Ovary (tissue), 7 donors: ENCODE measurements at regions not wholly inside any gene's neighbourhood (a gene's known extent, or its start where the extent isn't known, plus 50 kb on each side); places are given as distances from the start of the nearest gene placed in this dataset.
"Not testable (repeated sequence)": the region's sequence is repeated elsewhere in the genome, so short reads cannot be mapped to it uniquely, and the experiment has no call there.

Source experiments
- DNase-seq, 5 donors: peaks; one replicate each; pipeline ENCODE4 v3.0.0-alpha.2; 2019 to 2020
- H3K27ac ChIP-seq, 2 donors: fragments of 200-600 bp; one replicate each; pipeline versions ENCODE4 v1.5.1 to v1.8.0; 2019 to 2022
- H3K27me3 ChIP-seq: fragments of 200-600 bp; one replicate; pipeline ENCODE4 v1.8.0; 2022
- H3K36me3 ChIP-seq: fragments of 200-600 bp; sonication (generic); one replicate; pipeline ENCODE4 v1.5.1; 2019
- H3K4me1 ChIP-seq: one replicate; pipeline ENCODE4 v1.8.1; 2013; ENCODE audit warnings: mild to moderate bottlenecking, moderate library complexity; ENCODE audit not compliant: insufficient read depth
- H3K4me3 ChIP-seq: fragments of 200-600 bp; sonication (generic); one replicate; pipeline ENCODE4 v1.5.1; 2017
- H3K9me3 ChIP-seq, 2 donors: fragments of 200-600 bp in 1 of 2; sonication (generic) in 1 of 2; one replicate each; pipeline versions ENCODE4 v1.5.1 to v1.8.1; 2013 to 2019; ENCODE audit warnings: mild to moderate bottlenecking in 1 of 2, moderate library complexity in 1 of 2
- EP300 ChIP-seq: sonication (generic); formaldehyde crosslinking; IDR thresholded peaks from one replicate; pipeline ENCODE4 v1.6.1; 2017; ENCODE audit warnings: antibody characterized with exemption
- POLR2A ChIP-seq: fragments of 450-650 bp; IDR thresholded peaks from one replicate; pipeline ENCODE4 v1.6.1; 2017; ENCODE audit warnings: antibody characterized with exemption, mild to moderate bottlenecking, moderate library complexity
- WGBS, 3 donors: extraction: QIAGEN DNeasy Blood & Tissue Kit in 1 of 3; methylation state at CpG; one replicate each; pipeline versions ENCODE4 v1.1.5 to v1.1.7; 2013 to 2017; 5-methylcytosine and 5-hydroxymethylcytosine counted together
- intact Hi-C, 4 donors: fragments of 100-400 bp; cut with DNase I; formaldehyde crosslinking; loops; one replicate each; pipeline versions ENCODE4 v1.11.0 to v1.15.1; 2022 to 2023
- TF ChIP-seq, protein P1 (sequence below), 3 donors: fragments of 450-650 bp in 2 of 3; fragments of 200-600 bp in 1 of 3; IDR thresholded peaks; one replicate each; pipeline versions ENCODE4 v1.5.1 to v1.8.0; 2016 to 2022; ENCODE audit warnings: antibody characterized with exemption in 3 of 3, mild to moderate bottlenecking in 1 of 3
- donor health status: DM: no; HTN: no; CAD: no; lungs with moderate emphysema.
- donor health status: DM: no; HTN: no; CAD: no.
- donor health status: Bipolar disorder and iron deficiency.
- donor health status: DM: no; HTN: no; CAD: no.
- donor health status: DM: yes; HTN: yes; CAD: no.

DNA sequence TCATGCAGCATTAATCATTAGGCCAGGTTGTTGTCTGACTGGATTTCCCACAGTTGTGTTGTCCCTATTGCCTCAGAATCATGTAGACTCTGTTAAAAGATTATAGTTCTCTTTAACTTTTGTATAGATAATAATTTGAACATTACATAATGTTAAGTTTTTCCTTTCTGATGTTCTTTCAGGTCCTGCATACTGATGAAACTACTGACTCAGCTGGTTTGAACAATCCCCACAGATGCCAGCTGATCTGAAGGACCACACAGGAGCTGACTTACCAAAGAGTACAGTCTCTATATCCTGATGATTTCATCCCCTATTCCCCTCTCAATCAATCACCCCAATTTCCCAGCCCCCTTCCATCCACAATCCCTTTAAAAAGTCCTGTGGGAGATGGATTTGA is 341.2 kb upstream of the MGAT4C start:
- TF ChIP-seq, protein P1, sequence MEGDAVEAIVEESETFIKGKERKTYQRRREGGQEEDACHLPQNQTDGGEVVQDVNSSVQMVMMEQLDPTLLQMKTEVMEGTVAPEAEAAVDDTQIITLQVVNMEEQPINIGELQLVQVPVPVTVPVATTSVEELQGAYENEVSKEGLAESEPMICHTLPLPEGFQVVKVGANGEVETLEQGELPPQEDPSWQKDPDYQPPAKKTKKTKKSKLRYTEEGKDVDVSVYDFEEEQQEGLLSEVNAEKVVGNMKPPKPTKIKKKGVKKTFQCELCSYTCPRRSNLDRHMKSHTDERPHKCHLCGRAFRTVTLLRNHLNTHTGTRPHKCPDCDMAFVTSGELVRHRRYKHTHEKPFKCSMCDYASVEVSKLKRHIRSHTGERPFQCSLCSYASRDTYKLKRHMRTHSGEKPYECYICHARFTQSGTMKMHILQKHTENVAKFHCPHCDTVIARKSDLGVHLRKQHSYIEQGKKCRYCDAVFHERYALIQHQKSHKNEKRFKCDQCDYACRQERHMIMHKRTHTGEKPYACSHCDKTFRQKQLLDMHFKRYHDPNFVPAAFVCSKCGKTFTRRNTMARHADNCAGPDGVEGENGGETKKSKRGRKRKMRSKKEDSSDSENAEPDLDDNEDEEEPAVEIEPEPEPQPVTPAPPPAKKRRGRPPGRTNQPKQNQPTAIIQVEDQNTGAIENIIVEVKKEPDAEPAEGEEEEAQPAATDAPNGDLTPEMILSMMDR (IDR thresholded peaks at IDR 0.05), result no peak
- no peak for TF ChIP-seq POLR2A
- TF ChIP-seq EP300, result no peak
- Histone ChIP-seq H3K27ac (no peak overlapping the region), H3K4me1 (no peaks in the 10 kb centered on the region), H3K36me3 (no peaks in the 10 kb centered on the region), H3K4me3 (no peak overlapping the region), H3K9me3 (no peaks in the 10 kb centered on the region), H3K27me3 (no peaks in the 10 kb centered on the region)
- intact Hi-C loops, result no loop called here
- DNase-seq, result no peak

DNA sequence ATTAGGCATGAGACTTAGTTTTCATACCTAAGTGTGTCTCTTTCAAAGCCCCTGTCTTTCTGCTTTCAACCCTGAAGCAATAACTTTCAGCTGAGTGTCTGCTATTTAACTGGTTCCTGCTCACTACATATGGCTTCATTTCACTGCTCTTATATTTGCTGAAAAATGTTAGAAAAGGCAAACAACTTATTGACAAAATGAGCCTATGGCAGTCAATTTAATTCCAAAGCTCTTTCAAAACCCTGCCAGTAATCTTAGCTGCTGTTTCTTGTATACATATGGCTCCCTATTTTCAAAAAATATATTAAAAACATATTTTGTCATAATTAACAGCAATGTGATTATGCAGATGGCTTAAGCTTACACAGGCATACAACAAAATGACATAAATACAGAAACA is 334.1 kb upstream of the MGAT4C start:
- TF ChIP-seq, protein P1 (IDR thresholded peaks at IDR 0.05), result no peak
- TF ChIP-seq POLR2A (no peak), EP300 (no peak)
- intact Hi-C loops, result no loop called here
- H3K27me3 ChIP-seq, result no peaks in the 10 kb centered on the region
- no peaks in the 10 kb centered on the region for H3K4me1 ChIP-seq
- no peak for DNase-seq
- H3K4me3 ChIP-seq, result no peak overlapping the region
- H3K9me3 ChIP-seq, result no peaks in the 10 kb centered on the region
- no peak overlapping the region for H3K27ac ChIP-seq
- no peaks in the 10 kb centered on the region for H3K36me3 ChIP-seq

DNA sequence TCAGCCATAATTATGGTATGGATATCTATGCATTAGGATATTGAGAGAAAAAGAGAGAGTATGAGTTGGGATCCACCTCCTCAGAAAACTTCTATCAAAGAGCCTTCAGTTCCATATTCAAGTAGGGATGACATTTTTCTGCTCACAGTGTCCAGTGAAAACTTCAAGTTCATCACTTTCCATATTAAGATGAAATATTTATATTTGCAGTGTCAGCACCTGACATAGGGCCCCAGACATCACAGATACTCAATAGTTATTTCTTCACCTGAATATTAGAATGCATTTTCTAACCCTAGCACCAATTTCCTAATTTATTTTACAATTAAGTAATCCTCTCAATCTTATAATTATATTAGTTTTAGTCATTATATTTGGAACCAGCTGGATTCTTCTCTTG is 318.0 kb upstream of the MGAT4C start:
- intact Hi-C loops, result no loop called here
- Histone ChIP-seq H3K4me1 (no peaks in the 10 kb centered on the region), H3K27me3 (no peaks in the 10 kb centered on the region), H3K27ac (no peak overlapping the region), H3K4me3 (no peak overlapping the region), H3K36me3 (no peaks in the 10 kb centered on the region), H3K9me3 (no peaks in the 10 kb centered on the region)
- DNase-seq, result no peak
- TF ChIP-seq, protein P1 (IDR thresholded peaks at IDR 0.05), result no peak
- no peak for TF ChIP-seq EP300
- no peak for TF ChIP-seq POLR2A

DNA sequence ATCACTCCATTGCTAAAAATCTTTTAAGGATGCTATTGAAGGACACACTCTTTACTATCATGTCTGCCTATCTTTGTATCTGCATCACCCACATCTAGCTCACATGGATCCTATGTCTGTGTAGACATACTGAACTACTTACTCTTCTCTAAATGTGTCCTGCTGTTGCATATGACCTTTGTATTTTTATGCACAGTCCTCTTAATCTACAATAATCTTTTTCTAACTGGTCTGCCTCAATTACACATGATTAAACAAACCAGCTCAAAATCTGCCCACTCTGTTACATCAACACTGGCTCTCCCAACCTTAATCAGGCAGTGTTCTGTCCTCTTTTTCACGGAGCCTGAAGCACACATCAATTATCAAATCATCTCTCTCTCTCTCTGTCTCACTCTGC is 316.3 kb upstream of the MGAT4C start:
- Histone ChIP-seq H3K4me3 (no peak overlapping the region), H3K9me3 (no peaks in the 10 kb centered on the region), H3K27me3 (no peaks in the 10 kb centered on the region), H3K4me1 (no peaks in the 10 kb centered on the region), H3K27ac (no peak overlapping the region), H3K36me3 (no peaks in the 10 kb centered on the region)
- TF ChIP-seq, protein P1 (IDR thresholded peaks at IDR 0.05), result no peak
- TF ChIP-seq POLR2A (no peak), EP300 (no peak)
- intact Hi-C loops, result no loop called here
- 0 to 8% (median 0%) methylated on average over 1 of the region's 1 CpG for WGBS, 3 donors
- no peak for DNase-seq

DNA sequence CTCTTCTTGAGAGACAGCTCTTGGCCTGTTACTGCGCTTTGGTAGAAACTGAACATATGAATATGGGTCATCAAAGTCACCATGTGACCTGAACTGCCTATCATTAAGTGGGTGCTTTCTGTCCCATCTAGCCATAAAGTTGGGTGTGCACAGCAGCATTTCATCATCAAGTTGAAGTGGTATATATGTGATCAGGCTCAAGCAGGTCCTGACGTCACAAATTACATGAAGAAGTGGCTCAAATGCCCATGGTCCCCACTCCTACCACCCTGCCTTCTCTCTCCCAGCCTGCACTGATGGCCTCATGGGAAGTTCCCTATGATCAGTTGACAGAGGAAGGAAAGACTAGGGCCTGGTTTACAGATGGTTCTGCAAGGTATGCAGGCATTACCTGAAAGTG is 308.8 kb upstream of the MGAT4C start:
- no peak overlapping the region for H3K4me3 ChIP-seq
- no peaks in the 10 kb centered on the region for H3K27me3 ChIP-seq
- TF ChIP-seq, protein P1 (IDR thresholded peaks at IDR 0.05), result no peak
- TF ChIP-seq EP300 (no peak), POLR2A (no peak)
- no peak for DNase-seq
- WGBS, 3 donors, result 89 to 95% (median 91%) methylated on average over 2 of the region's 2 CpGs
- H3K9me3 ChIP-seq, result no peaks in the 10 kb centered on the region
- no peaks in the 10 kb centered on the region for H3K36me3 ChIP-seq
- no peaks in the 10 kb centered on the region for H3K4me1 ChIP-seq
- intact Hi-C loops, result loop anchor here in 1 of 4 donors (5.0 kb wide), 1 partner anchor 208 kb away; no protein-coding TSS in a partner anchor
- no peak overlapping the region for H3K27ac ChIP-seq

DNA sequence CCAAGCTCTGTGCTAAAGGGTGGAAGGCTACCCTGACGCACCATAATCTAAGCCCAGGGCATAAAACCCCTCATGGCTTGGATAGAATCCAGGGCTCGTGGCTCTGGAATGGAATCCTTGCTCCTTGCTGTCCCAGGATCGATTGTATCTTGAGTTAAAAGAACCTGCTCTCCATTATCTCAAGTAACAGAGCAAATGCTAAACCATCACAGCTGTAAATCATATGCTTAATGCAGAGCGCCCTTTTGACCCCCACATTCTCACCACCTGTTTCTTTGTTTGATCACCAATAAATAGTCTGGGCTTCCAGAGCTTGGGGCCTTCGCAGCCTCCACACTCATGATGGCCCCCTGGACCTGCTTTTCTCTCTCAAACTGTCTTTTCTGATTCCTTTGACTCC is 299.3 kb upstream of the MGAT4C start:
- intact Hi-C loops, H3K27ac ChIP-seq, H3K4me3 ChIP-seq, H3K4me1 ChIP-seq, H3K36me3 ChIP-seq, H3K9me3 ChIP-seq, DNase-seq, H3K27me3 ChIP-seq: not testable (repeated sequence)
- 42 to 46% (median 45%) methylated on average over 5 of the region's 5 CpGs for WGBS, 3 donors
